ENCODE measurements at regions not wholly inside any gene's neighbourhood (a gene's known extent, or its start where the extent isn't known, plus 50 kb on each side); places are given as distances from the start of the nearest gene placed in this dataset.

DNA sequence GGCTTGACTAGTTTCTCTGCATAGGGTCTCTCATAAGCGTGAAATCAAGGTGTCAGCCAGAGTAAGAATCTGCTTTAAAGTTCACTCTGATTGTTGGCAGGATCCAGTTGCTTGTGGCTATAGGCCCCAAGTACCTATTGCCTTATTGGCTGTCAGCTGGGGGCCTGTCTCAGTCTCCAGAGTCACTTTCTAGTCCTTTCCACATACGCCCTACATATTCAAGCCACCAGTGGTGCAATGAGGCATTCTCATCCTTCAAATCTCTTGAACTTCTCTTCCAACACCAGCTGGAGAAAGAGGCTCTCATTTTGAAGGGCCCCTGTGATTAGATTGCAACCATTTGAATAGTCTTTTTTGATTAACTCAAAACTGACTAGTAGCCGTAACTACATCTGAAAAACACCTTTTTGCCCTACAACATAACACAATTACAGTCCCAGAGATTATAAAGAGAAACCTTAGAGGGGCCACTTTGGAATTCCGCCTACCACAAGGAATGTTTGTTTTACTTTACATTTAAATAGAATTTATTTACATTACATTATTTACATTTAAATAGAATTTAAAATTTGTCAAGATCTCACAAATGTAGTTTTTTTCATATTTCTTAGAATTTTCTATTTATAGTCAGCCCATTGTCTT is 520.1 kb downstream of the DSC3 start:
- no peaks in the 10 kb centered on the region for H3K27me3 ChIP-seq (ENCODE audit: insufficient read depth, low read length)
- no peak overlapping the region for H3K4me3 ChIP-seq (ENCODE audit: low read length)
- H3K4me1 ChIP-seq (ENCODE audit: insufficient read depth, low read length) = no peaks in the 10 kb centered on the region
- H3K9me3 ChIP-seq (ENCODE audit: low read depth, low read length) = no peaks in the 10 kb centered on the region

DNA sequence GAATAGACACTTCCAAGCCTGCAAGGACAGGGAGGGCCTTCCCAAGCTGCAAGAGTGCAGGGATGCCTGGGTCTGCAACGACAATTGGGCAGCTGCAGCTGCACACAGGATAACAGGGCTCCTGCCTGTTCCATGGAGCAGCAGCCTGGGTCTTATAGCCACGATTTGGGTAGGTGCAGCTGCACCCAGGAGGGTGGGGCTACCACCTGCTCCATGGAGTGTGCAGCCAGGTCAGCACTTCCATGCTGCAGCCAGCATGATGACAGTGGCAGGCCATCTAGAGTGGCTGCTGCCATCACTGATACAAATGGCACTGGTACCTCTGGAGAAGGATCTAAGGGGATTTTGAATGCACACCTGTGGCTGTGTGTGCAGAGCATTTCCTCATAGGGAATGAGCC is 528.5 kb downstream of the DSC3 start:
- Histone ChIP-seq H3K9me3 (ENCODE audit: low read depth, low read length) (no peaks in the 10 kb centered on the region), H3K4me1 (ENCODE audit: insufficient read depth, low read length) (no peaks in the 10 kb centered on the region), H3K27me3 (ENCODE audit: insufficient read depth, low read length) (no peaks in the 10 kb centered on the region)

DNA sequence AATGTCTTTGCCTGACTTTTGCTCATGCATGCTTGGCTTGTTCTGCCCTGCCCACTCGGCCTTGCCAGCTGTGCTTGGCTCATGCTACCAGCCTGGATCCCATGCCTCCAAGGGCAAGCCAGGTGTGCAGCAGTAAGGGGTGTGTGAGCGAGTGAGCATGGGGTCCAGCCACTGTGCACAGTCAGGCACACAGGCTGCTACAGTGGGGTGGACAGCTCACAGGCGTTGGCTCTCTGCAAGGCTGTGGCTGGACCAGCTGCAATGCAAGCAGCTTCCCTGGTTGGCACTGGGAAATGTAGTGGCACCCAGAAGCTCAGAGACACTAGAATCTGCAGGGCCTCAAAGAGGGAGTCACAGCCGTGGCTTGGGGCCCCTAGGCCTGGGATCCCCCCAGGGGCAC is 529.7 kb downstream of the DSC3 start:
- no peak overlapping the region for H3K4me3 ChIP-seq (ENCODE audit: low read length)
- H3K9me3 ChIP-seq (ENCODE audit: low read depth, low read length) = no peaks in the 10 kb centered on the region
- no peaks in the 10 kb centered on the region for H3K4me1 ChIP-seq (ENCODE audit: insufficient read depth, low read length)
- H3K27me3 ChIP-seq (ENCODE audit: insufficient read depth, low read length) = no peaks in the 10 kb centered on the region

More for the DNA sequence above, 528.5 kb downstream of the DSC3 start:
- no peak overlapping the region for H3K4me3 ChIP-seq (ENCODE audit: low read length)

DNA sequence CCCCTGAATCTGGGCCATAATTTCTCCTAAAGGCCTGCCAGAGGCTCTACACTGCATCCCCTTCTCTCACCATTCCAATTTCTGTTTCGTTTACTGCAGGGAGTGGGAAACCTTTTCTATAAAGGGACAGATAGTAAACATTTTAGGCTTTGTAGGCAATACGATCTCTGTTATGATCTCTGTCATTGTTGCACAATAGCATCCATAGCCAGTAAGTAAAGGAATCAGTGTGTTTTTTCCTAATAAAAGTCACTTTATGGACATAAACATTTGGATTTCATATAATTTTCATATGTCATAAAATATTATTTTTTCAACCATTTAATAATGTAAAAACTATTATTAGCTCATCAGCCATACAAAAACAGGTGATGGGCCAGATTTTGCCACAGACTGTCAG is 531.7 kb downstream of the DSC3 start:
- H3K4me1 ChIP-seq (ENCODE audit: insufficient read depth, low read length) = no peaks in the 10 kb centered on the region
- no peaks in the 10 kb centered on the region for H3K27me3 ChIP-seq (ENCODE audit: insufficient read depth, low read length)
- H3K4me3 ChIP-seq (ENCODE audit: low read length) = no peak overlapping the region
- H3K9me3 ChIP-seq (ENCODE audit: low read depth, low read length) = no peaks in the 10 kb centered on the region

DNA sequence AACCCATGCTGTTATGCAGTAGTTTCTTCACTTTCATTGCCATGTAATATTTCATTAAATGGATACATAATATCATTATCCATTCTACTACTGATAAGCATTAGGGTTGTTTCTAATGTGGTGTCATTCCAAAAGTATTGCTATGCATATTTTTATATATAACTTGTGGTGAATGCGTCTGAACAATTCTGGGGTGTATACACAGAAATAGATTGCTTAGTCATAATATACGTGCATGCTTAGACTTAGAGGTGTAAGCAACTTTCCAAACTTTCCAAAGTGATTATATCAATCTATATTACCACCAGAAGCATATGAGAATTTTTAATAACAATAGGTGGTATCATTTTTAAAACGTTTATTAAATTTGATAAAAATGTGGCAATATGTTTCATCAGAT is 540.9 kb downstream of the DSC3 start:
- Histone ChIP-seq H3K4me3 (ENCODE audit: low read length) (no peak overlapping the region), H3K9me3 (ENCODE audit: low read depth, low read length) (no peaks in the 10 kb centered on the region), H3K4me1 (ENCODE audit: insufficient read depth, low read length) (no peaks in the 10 kb centered on the region)

DNA sequence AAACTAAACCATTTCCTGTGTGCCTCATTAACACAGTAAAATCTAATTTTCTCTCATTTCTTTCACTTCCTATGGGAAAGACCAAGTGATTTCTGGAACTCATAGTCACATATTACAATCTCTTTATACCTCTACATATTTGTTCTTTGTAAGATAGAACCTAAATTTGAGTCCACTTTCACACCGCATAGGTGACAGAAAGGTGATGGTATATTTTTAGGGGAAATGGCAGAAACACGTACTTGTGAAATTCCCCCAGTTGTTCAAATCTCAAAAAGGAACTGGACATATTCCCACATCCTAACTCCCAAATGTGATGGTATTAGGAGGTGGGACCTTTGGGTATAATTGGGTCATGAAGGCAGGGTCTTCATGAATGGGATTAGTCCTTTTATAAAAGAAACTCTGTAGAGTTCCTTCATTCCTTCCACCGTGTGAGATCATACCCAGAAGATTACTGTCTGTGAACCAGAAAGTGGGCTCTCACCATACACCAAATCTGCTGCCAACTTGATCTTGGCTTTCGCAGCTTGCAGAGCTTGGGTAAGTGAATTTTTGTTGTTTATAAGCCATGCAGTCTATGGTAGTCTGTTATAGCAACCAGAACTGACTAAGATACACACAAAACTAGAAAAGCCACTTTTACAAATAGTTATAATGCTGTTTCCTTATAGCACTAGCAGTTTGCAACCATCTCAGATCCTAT is 542.1 kb downstream of the DSC3 start:
- Histone ChIP-seq H3K27me3 (ENCODE audit: insufficient read depth, low read length) (no peaks in the 10 kb centered on the region), H3K9me3 (ENCODE audit: low read depth, low read length) (no peaks in the 10 kb centered on the region), H3K4me3 (ENCODE audit: low read length) (no peak overlapping the region), H3K4me1 (ENCODE audit: insufficient read depth, low read length) (no peaks in the 10 kb centered on the region)

More for the DNA sequence above, 540.9 kb downstream of the DSC3 start:
- no peaks in the 10 kb centered on the region for H3K27me3 ChIP-seq (ENCODE audit: insufficient read depth, low read length)

DNA sequence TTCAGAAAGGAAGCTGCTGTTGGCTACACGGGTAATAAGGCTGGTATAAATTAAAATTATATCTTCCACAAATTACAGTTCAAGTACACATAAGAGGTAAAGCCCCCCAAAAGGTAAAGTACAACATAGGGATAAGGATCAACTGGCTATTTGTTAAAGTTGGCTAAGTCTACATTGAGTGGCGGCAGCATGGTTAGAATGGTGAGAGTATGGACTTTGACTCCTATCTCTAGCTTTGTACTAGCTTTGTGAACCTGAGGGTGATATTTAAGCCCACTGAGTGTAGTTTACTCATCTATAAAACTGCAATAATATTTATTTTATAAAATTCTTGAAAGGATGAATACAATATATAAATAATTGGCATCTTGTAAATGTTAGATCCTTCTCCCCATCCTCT is 542.8 kb downstream of the DSC3 start:
- H3K9me3 ChIP-seq (ENCODE audit: low read depth, low read length) = no peaks in the 10 kb centered on the region
- no peak overlapping the region for H3K4me3 ChIP-seq (ENCODE audit: low read length)
- no peaks in the 10 kb centered on the region for H3K4me1 ChIP-seq (ENCODE audit: insufficient read depth, low read length)
- no peaks in the 10 kb centered on the region for H3K27me3 ChIP-seq (ENCODE audit: insufficient read depth, low read length)

DNA sequence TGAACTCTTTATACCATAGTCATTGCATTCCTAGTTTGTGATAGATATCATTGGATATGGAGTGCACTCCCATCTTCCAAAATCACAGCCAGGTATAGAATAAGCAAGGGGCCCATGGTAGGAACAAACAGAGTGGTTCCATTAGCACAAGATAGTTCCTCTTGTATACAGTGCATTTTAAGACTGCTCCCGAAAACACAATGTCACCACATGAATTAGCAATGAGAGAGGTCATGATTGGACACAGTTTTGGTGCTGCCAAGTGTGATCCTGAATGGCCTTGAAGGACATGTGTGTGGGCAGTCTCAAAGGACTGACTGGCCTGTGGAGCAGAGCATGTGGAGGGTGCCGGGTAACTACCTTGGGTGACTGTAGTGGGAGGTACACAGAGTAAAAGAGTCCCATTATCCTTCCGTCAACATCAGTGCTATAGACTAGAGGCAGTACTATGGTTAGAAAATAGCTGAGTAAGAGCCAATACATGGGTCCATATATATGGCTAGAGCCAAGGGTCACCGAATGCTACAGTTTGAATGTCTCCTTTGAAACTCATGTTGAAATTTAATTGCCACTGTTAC is 549.9 kb downstream of the DSC3 start:
- H3K4me1 ChIP-seq (ENCODE audit: insufficient read depth, low read length) = no peaks in the 10 kb centered on the region
- H3K4me3 ChIP-seq (ENCODE audit: low read length) = no peak overlapping the region
- no peaks in the 10 kb centered on the region for H3K9me3 ChIP-seq (ENCODE audit: low read depth, low read length)
- no peaks in the 10 kb centered on the region for H3K27me3 ChIP-seq (ENCODE audit: insufficient read depth, low read length)

DNA sequence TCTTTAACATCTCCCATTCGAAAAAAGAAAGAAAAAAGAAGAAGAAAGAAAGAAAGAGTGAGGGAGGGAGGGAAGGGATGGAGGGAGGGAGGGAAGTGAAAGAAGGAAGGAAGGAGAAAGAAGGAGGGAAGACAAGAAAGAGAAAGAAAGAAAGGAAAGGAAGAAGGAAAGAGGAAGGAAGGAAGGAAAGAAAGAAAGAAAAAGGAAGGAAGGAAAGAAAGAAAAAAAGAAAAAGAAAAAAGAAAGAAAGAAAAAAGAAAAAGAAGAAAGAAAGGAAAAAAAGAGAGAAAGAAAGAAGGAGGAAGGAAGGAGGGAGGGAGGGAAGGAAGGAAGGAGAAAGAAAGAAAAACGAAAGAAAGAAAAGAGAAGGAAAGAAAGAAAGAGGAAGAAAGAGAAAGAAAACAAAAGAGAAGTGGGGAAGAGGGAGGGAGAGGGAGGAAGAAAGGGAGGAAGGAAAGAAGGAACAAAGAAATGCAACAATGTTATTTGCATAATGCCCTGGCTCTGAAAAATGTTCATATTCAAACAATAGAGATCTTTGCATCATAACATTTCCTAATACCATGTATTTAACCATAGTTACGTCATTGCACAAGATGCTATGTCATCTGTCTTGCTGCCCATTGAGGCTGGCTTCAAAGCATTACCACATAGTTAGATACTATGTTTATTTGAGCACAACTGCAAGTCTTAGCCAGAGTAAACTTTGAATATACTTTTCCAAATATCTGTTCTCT is 550.6 kb downstream of the DSC3 start:
- Histone ChIP-seq H3K9me3 (ENCODE audit: low read depth, low read length) (no peaks in the 10 kb centered on the region), H3K4me3 (ENCODE audit: low read length) (no peak overlapping the region), H3K4me1 (ENCODE audit: insufficient read depth, low read length) (no peaks in the 10 kb centered on the region), H3K27me3 (ENCODE audit: insufficient read depth, low read length) (no peaks in the 10 kb centered on the region)

DNA sequence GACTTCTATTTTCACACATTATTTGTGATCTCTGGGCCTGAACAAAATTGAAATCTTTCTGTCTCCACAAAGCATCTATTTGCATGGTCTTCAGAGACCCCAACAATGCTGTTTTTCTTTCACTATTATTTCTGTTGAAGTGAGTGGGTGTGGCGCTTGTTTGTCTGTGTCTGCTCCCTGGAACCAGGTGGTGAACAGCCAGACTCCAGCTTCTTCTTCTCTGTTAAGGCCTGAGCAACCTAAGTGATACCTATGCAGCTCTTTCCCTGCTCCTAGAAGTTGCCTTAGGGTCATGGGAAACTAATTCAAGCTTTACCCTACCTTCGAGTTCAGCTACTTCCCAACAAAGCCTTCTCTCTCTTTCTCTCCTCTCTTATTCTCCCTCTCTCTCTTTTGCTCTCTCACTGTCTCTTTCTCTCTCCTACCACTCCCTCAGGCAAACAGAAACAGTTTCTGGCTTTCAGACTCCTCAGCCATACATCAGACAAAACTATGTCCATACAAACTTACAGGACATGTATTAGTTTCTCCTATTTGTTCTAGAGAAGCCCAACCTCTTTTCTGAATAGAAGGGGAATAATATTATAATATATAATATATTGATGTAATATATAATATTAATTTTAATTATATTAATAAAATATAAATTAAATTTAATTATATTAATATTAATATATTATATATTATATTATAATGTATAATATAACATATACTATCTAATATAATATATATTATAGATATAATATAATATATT is 552.5 kb downstream of the DSC3 start:
- Histone ChIP-seq H3K9me3 (ENCODE audit: low read depth, low read length) (no peaks in the 10 kb centered on the region), H3K27me3 (ENCODE audit: insufficient read depth, low read length) (no peaks in the 10 kb centered on the region), H3K4me1 (ENCODE audit: insufficient read depth, low read length) (no peaks in the 10 kb centered on the region), H3K4me3 (ENCODE audit: low read length) (no peak overlapping the region)

DNA sequence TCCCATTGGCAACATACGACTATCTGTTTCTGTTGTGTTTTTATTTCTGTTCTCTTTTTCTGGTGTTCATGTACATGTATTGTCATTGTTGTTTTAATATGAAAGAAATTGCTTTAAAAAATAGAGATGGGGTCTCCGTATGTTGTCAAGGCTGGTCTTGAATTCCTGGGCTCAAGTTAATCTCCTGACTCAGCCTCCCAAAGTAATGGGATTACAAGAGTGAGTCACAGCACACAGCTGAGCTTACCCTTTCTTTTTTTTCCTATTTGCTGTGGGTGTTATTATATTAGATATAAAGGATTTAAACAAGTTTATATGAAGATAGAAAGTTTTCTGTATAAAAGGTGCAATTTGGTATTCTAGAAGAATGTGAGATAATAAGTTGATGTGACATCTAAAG is 554.6 kb downstream of the DSC3 start:
- Histone ChIP-seq H3K4me3 (ENCODE audit: low read length) (no peak overlapping the region), H3K4me1 (ENCODE audit: insufficient read depth, low read length) (no peaks in the 10 kb centered on the region), H3K9me3 (ENCODE audit: low read depth, low read length) (no peaks in the 10 kb centered on the region), H3K27me3 (ENCODE audit: insufficient read depth, low read length) (no peaks in the 10 kb centered on the region)

DNA sequence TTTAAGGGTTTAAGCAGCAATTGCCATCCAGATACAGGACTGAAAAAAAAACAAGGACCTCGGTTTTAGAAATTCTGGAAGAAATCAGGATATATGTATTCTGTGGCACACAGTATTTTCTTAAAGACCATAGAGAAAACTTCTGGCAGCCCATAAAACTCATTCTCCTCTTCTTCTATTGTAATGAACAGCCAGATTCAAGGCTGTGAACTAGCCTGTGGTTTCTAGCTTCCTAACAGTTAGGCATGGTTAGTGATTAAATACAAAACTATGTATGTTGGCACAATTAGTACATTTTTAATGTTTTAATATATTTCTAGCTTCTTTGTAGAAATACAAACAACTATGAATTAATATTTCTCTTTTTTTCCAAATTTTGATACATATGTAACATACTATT is 555.7 kb downstream of the DSC3 start:
- Histone ChIP-seq H3K4me1 (ENCODE audit: insufficient read depth, low read length) (no peaks in the 10 kb centered on the region), H3K9me3 (ENCODE audit: low read depth, low read length) (no peaks in the 10 kb centered on the region), H3K27me3 (ENCODE audit: insufficient read depth, low read length) (no peaks in the 10 kb centered on the region), H3K4me3 (ENCODE audit: low read length) (no peak overlapping the region)

DNA sequence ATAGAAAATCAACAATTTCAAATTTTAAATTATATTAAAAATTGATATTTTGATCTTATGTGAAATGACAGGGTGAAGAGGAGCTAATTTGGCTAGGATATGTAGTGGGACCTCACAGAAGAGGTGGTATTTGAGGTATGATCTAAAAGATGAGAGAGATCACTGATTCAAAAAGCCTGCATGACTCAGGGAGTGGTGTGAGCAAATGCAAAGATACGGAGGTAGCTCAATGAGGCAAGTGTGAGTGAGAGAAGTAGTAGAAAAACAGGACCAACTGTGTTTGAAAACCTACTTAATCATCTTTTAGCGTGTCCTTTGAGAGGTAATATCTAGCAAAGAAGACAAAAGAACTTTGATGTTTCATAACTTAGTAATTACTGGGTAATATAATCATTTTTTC is 557.5 kb downstream of the DSC3 start:
- no peak overlapping the region for H3K4me3 ChIP-seq (ENCODE audit: low read length)
- H3K27me3 ChIP-seq (ENCODE audit: insufficient read depth, low read length) = no peaks in the 10 kb centered on the region
- H3K4me1 ChIP-seq (ENCODE audit: insufficient read depth, low read length) = no peaks in the 10 kb centered on the region
- H3K9me3 ChIP-seq (ENCODE audit: low read depth, low read length) = no peaks in the 10 kb centered on the region

DNA sequence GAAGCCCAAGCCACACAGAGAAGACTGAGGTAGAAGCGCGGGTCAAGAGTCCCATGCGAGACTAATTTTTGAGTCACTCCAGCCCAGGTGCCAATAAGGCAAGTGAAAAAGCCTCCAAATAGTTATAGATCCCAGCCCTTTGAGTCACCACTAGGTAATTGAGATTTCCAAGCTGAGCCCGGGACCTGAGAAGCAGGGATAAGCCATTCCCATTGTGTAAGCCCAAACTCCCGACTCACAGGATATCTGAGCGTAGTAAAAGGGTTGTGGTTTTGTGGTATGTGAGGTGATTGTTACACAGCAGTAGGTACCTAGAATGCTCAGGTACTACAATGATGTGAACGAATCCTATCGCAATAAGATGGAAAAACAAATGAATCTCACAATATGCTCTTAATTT is 560.7 kb downstream of the DSC3 start:
- no peaks in the 10 kb centered on the region for H3K27me3 ChIP-seq (ENCODE audit: insufficient read depth, low read length)
- H3K4me1 ChIP-seq (ENCODE audit: insufficient read depth, low read length) = no peaks in the 10 kb centered on the region
- H3K4me3 ChIP-seq (ENCODE audit: low read length) = no peak overlapping the region
- no peaks in the 10 kb centered on the region for H3K9me3 ChIP-seq (ENCODE audit: low read depth, low read length)

DNA sequence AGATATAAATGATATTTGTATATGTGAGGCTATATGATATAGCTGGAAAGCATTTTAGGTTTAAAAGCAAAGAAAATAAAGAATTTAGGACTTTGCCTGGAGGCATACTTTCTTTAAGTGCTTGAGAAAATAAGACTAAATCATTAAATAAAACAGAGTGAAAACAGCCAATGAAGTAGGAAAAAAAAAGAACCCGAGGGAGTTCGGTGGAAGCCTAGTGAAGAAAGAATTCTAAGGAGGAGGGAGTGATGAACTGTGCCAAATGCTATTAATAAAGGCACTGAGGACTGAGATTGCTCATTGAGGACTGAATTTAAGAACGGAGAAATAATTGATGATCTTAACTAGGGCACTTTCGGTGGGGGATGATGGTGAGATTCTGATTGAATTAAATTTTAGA is 573.5 kb downstream of the DSC3 start:
- no peaks in the 10 kb centered on the region for H3K9me3 ChIP-seq (ENCODE audit: low read depth, low read length)
- no peaks in the 10 kb centered on the region for H3K4me1 ChIP-seq (ENCODE audit: insufficient read depth, low read length)
- no peak overlapping the region for H3K4me3 ChIP-seq (ENCODE audit: low read length)
- H3K27me3 ChIP-seq (ENCODE audit: insufficient read depth, low read length) = no peaks in the 10 kb centered on the region

All from mononuclear cell (primary cell).